Heart left ventricle (tissue), 13 donors: ENCODE measurements at regions not wholly inside any gene's neighbourhood (a gene's known extent, or its start where the extent isn't known, plus 50 kb on each side); places are given as distances from the start of the nearest gene placed in this dataset.

Source experiments
- CTCF ChIP-seq, 12 donors: fragments of 200-600 bp; sonication (generic) in 4 of 12; IDR thresholded peaks; one replicate each; pipeline versions ENCODE4 v1.5.0 to v1.8.0; 2018 to 2022; ENCODE audit warnings: antibody characterized with exemption in 12 of 12, mild to moderate bottlenecking in 5 of 12
- POLR2A ChIP-seq, 2 donors: fragments of 450-650 bp; IDR thresholded peaks; one replicate each; pipeline ENCODE4 v1.6.1; 2017; ENCODE audit warnings: antibody characterized with exemption in 2 of 2, mild to moderate bottlenecking in 2 of 2, moderate library complexity in 2 of 2
- donor health status: ischemic (EF 13 %, LVEDD 7.1; RV severe dilation, severe dysfunction).
- donor health status: DM: no; HTN: yes; CAD: no.
- donor health status: DM: no; HTN: no; CAD: no.
- donor health status: ischemic (EF 25% LVEDD 6.9; RV normal size, moderate dysfunction).
- donor health status: ischemic (EF 25% LVEDD 5.7; RV mildly dilated, moderate dysfunction).
- donor health status: ischemic (EF 35%, LVEDD 5.7; RV mildly dilated, moderate dysfunction).
- donor health status: nonischemic (EF 11% LVEDD 7.7; RV severe dilation, severe dysfunction).
- donor health status: DM: yes; HTN: yes; CAD: no.
- donor health status: PGD.
- donor health status: ischemic (EF 29% LVEDD 5.4; RV normal size, mild dysfunction).
- donor health status: nonischemic (EF 23%, LVEDD 6.1; RV moderate dilation, normal function).

- TF ChIP-seq POLR2A (IDR thresholded peaks at IDR 0.05) (no peak), CTCF (IDR thresholded peaks at IDR 0.05) (no peak)
Observed at GRCh38 chr15:66929843-66930402, 135.5 kb upstream of the SMAD3 start.
